BJ (cell line): ENCODE measurements at regions not wholly inside any gene's neighbourhood (a gene's known extent, or its start where the extent isn't known, plus 50 kb on each side); places are given as distances from the start of the nearest gene placed in this dataset.

Source experiments
- CTCF ChIA-PET: fragments of 350-600 bp; formaldehyde crosslinking; extraction: SDS; loops from one replicate; lab custom pipeline; 2021; ENCODE audit warnings: antibody characterized with exemption, inconsistent platforms; lab: Yijun Ruan, JAX
- POLR2A ChIA-PET: fragments of 300-600 bp; sonication (Branson Sonifier 250); formaldehyde crosslinking; extraction: SDS; loops from one replicate; lab custom pipeline; 2021; ENCODE audit warnings: antibody characterized with exemption; lab: Charles Lee
- DNase-seq: peaks from one replicate; pipeline ENCODE4 v3.0.0-alpha.2; 2011; ENCODE audit warnings: low read depth
- H3K27me3 ChIP-seq: 2 replicates; pipeline ENCODE4 v1.6.0; 2011; ENCODE audit warnings: low read length; ENCODE audit not compliant: control insufficient read depth, insufficient read depth
- H3K36me3 ChIP-seq: 2 replicates; pipeline ENCODE4 v1.5.1; 2011; ENCODE audit warnings: low read length; ENCODE audit not compliant: control insufficient read depth, insufficient read depth
- H3K4me3 ChIP-seq: 2 replicates; pipeline ENCODE4 v1.5.1; 2011; ENCODE audit warnings: low read depth, mild to moderate bottlenecking, control low read depth, low read length
- CTCF ChIP-seq: IDR thresholded peaks from 2 replicates; pipeline ENCODE4 v1.5.1; 2011; ENCODE audit warnings: low read depth, mild to moderate bottlenecking, control low read depth, inconsistent platforms, low read length, moderate library complexity; ENCODE audit not compliant: insufficient read depth

GRCh38 chr7:109190766-109191398 lies 621.2 kb downstream of the DNAJB9 start:
- CTCF ChIA-PET = no interaction called here
- POLR2A ChIA-PET = no interaction called here
- no peak for TF ChIP-seq CTCF
- DNase-seq = no peak
- Histone ChIP-seq H3K27me3 (no peaks in the 10 kb centered on the region), H3K4me3 (no peak overlapping the region), H3K36me3 (no peaks in the 10 kb centered on the region)

DNA sequence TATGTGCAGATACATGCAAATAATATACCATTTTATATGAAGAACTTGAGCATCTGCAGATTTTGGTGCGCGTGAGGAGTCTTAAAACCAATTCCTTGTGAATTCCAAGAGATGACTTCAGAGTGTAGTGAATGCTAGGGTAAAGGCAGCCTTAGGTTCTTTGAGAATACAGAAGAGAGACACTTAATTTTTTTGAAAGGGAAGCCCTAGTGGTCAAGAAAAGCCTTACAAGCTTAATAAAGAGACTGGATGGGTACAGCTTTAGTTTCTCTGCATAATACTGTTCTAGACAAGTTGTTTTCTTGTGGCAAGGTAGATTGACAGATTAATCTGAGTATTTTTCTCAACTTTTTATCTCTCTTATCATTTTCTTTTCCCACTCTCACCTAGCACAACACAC lies 636.5 kb downstream of the DNAJB9 start:
- H3K27me3 ChIP-seq = no peaks in the 10 kb centered on the region
- H3K36me3 ChIP-seq = no peaks in the 10 kb centered on the region
- no peak for DNase-seq
- ChIA-PET POLR2A (no interaction called here), CTCF (no interaction called here)
- no peak overlapping the region for H3K4me3 ChIP-seq
- TF ChIP-seq CTCF = no peak

- no peak for TF ChIP-seq CTCF
- no peaks in the 10 kb centered on the region for H3K36me3 ChIP-seq
- no peaks in the 10 kb centered on the region for H3K27me3 ChIP-seq
- ChIA-PET POLR2A (no interaction called here), CTCF (no interaction called here)
- no peak overlapping the region for H3K4me3 ChIP-seq
- no peak for DNase-seq
These were observed 643.4 kb downstream of the DNAJB9 start for GRCh38 chr7:109213081-109213480.

- no peak for DNase-seq
- no peak overlapping the region for H3K4me3 ChIP-seq
- no peaks in the 10 kb centered on the region for H3K36me3 ChIP-seq
- H3K27me3 ChIP-seq = no peaks in the 10 kb centered on the region
- no peak for TF ChIP-seq CTCF
- ChIA-PET CTCF (no interaction called here), POLR2A (no interaction called here)
These were observed 645.7 kb downstream of the DNAJB9 start for GRCh38 chr7:109215341-109215740.

- ChIA-PET POLR2A (no interaction called here), CTCF (no interaction called here)
- H3K4me3 ChIP-seq = no peak overlapping the region
- no peak for DNase-seq
- H3K27me3 ChIP-seq = no peaks in the 10 kb centered on the region
- TF ChIP-seq CTCF = no peak
- H3K36me3 ChIP-seq = no peaks in the 10 kb centered on the region
These were observed 654.4 kb downstream of the DNAJB9 start for GRCh38 chr7:109224100-109224499.
